Suprapubic skin (tissue), 3 donors: ENCODE measurements at regions not wholly inside any gene's neighbourhood (a gene's known extent, or its start where the extent isn't known, plus 50 kb on each side); places are given as distances from the start of the nearest gene placed in this dataset.

ENCODE experiments used
- CTCF ChIP-seq, 2 donors: fragments of 200-600 bp in 1 of 2; fragments of 450-650 bp in 1 of 2; sonication (generic) in 1 of 2; IDR thresholded peaks; one replicate each; pipeline ENCODE4 v1.5.1; 2016 to 2019; ENCODE audit warnings: antibody characterized with exemption in 2 of 2, mild to moderate bottlenecking in 1 of 2, moderate library complexity in 1 of 2
- POLR2A ChIP-seq, 2 donors: fragments of 450-650 bp; IDR thresholded peaks; one replicate each; pipeline ENCODE4 v1.6.1; 2017; ENCODE audit warnings: antibody characterized with exemption in 2 of 2, mild to moderate bottlenecking in 2 of 2, moderate library complexity in 2 of 2

GRCh38 chr19:31627620-31628365 is 278.6 kb upstream of the TSHZ3 start:
- no peak for TF ChIP-seq CTCF (IDR thresholded peaks at IDR 0.05)
- TF ChIP-seq POLR2A (IDR thresholded peaks at IDR 0.05): no peak
